ENCODE measurements at regions not wholly inside any gene's neighbourhood (a gene's known extent, or its start where the extent isn't known, plus 50 kb on each side); places are given as distances from the start of the nearest gene placed in this dataset.
A peak's percentile ranks its signal among the peaks of the same experiment; 100 is the strongest.

- peak; percentile 92 for DNase-seq (ENCODE audit: low spot score)
- CTCF ChIA-PET: interaction anchor here (0.6 to 1.8 kb wide), 12 partner anchors 11 to 179 kb away, joined by 3 to 6 read pairs (median 4); no protein-coding TSS in a partner anchor
- peak; percentile 98 for ATAC-seq
- no peaks in the 10 kb centered on the region for H3K27me3 Mint-ChIP-seq (ENCODE audit: low read depth)
- H3K9me3 Mint-ChIP-seq: 0 out of 2 replicates have a peak, but pooled peaks cover 3% of the 10 kb centered on the region
- POLR2A ChIA-PET: interaction anchor here (0.5 to 1.6 kb wide), 2 partner anchors 48 to 142 kb away, joined by 4 read pairs; no protein-coding TSS in a partner anchor
- peak overlapping the region; percentile 95 for H3K27ac Mint-ChIP-seq
- peaks cover 6% of the 10 kb centered on the region for H3K36me3 Mint-ChIP-seq
- peaks cover 42% of the 10 kb centered on the region for H3K4me1 Mint-ChIP-seq
- no peak overlapping the region; the same call in 1 of the 2 replicates for H3K4me3 Mint-ChIP-seq
- TF ChIP-seq ZNF416 (CRISPR knock-in tag; IDR thresholded peaks at IDR 0.05) (no peak), ZNF396 (CRISPR knock-in tag; IDR thresholded peaks at IDR 0.05; ENCODE audit: borderline replicate concordance) (peak; percentile 60; the same call in 1 of the 2 replicates), ZNF281 (CRISPR knock-in tag; IDR thresholded peaks at IDR 0.05) (peak; percentile 100), MXD4 (CRISPR knock-in tag; IDR thresholded peaks at IDR 0.05; ENCODE audit: borderline replicate concordance) (no peak), CREM (CRISPR knock-in tag; IDR thresholded peaks at IDR 0.05) (no peak), NR3C1 (CRISPR knock-in tag; conservative IDR thresholded peaks at IDR 0.05; ENCODE audit: low read depth) (no peak), CBFB (CRISPR knock-in tag; IDR thresholded peaks at IDR 0.05; ENCODE audit: low read depth) (peak; percentile 81; the same call in 1 of the 2 replicates), ZNF219 (CRISPR knock-in tag; IDR thresholded peaks at IDR 0.05; ENCODE audit: borderline replicate concordance) (no peak), HMGA2 (CRISPR knock-in tag; IDR thresholded peaks at IDR 0.05) (no peak), TEAD4 (CRISPR knock-in tag; IDR thresholded peaks at IDR 0.05) (no peak), ATF1 (CRISPR knock-in tag; IDR thresholded peaks at IDR 0.05) (no peak), MLX (CRISPR knock-in tag; IDR thresholded peaks at IDR 0.05) (no peak), TEAD1 (CRISPR knock-in tag; IDR thresholded peaks at IDR 0.05) (peak; percentile 74; the same call in 1 of the 2 replicates), SOX15 (CRISPR knock-in tag; IDR thresholded peaks at IDR 0.05) (no peak), MYBL2 (CRISPR knock-in tag; IDR thresholded peaks at IDR 0.05) (no peak), NFATC4 (CRISPR knock-in tag; IDR thresholded peaks at IDR 0.05) (no peak)
- TF ChIP-seq, protein P1, sequence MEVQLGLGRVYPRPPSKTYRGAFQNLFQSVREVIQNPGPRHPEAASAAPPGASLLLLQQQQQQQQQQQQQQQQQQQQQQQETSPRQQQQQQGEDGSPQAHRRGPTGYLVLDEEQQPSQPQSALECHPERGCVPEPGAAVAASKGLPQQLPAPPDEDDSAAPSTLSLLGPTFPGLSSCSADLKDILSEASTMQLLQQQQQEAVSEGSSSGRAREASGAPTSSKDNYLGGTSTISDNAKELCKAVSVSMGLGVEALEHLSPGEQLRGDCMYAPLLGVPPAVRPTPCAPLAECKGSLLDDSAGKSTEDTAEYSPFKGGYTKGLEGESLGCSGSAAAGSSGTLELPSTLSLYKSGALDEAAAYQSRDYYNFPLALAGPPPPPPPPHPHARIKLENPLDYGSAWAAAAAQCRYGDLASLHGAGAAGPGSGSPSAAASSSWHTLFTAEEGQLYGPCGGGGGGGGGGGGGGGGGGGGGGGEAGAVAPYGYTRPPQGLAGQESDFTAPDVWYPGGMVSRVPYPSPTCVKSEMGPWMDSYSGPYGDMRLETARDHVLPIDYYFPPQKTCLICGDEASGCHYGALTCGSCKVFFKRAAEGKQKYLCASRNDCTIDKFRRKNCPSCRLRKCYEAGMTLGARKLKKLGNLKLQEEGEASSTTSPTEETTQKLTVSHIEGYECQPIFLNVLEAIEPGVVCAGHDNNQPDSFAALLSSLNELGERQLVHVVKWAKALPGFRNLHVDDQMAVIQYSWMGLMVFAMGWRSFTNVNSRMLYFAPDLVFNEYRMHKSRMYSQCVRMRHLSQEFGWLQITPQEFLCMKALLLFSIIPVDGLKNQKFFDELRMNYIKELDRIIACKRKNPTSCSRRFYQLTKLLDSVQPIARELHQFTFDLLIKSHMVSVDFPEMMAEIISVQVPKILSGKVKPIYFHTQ (CRISPR knock-in tag; IDR thresholded peaks at IDR 0.05): no peak
- TF ChIP-seq, protein P2, sequence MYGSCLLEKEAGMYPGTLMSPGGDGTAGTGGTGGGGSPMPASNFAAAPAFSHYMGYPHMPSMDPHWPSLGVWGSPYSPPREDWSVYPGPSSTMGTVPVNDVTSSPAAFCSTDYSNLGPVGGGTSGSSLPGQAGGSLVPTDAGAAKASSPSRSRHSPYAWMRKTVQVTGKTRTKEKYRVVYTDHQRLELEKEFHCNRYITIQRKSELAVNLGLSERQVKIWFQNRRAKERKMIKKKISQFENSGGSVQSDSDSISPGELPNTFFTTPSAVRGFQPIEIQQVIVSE (CRISPR knock-in tag; IDR thresholded peaks at IDR 0.05; ENCODE audit: borderline replicate concordance): no peak
- TF ChIP-seq, protein P3, sequence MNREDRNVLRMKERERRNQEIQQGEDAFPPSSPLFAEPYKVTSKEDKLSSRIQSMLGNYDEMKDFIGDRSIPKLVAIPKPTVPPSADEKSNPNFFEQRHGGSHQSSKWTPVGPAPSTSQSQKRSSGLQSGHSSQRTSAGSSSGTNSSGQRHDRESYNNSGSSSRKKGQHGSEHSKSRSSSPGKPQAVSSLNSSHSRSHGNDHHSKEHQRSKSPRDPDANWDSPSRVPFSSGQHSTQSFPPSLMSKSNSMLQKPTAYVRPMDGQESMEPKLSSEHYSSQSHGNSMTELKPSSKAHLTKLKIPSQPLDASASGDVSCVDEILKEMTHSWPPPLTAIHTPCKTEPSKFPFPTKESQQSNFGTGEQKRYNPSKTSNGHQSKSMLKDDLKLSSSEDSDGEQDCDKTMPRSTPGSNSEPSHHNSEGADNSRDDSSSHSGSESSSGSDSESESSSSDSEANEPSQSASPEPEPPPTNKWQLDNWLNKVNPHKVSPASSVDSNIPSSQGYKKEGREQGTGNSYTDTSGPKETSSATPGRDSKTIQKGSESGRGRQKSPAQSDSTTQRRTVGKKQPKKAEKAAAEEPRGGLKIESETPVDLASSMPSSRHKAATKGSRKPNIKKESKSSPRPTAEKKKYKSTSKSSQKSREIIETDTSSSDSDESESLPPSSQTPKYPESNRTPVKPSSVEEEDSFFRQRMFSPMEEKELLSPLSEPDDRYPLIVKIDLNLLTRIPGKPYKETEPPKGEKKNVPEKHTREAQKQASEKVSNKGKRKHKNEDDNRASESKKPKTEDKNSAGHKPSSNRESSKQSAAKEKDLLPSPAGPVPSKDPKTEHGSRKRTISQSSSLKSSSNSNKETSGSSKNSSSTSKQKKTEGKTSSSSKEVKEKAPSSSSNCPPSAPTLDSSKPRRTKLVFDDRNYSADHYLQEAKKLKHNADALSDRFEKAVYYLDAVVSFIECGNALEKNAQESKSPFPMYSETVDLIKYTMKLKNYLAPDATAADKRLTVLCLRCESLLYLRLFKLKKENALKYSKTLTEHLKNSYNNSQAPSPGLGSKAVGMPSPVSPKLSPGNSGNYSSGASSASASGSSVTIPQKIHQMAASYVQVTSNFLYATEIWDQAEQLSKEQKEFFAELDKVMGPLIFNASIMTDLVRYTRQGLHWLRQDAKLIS (CRISPR knock-in tag; IDR thresholded peaks at IDR 0.05; ENCODE audit: borderline replicate concordance): no peak
- TF ChIP-seq, protein P4, sequence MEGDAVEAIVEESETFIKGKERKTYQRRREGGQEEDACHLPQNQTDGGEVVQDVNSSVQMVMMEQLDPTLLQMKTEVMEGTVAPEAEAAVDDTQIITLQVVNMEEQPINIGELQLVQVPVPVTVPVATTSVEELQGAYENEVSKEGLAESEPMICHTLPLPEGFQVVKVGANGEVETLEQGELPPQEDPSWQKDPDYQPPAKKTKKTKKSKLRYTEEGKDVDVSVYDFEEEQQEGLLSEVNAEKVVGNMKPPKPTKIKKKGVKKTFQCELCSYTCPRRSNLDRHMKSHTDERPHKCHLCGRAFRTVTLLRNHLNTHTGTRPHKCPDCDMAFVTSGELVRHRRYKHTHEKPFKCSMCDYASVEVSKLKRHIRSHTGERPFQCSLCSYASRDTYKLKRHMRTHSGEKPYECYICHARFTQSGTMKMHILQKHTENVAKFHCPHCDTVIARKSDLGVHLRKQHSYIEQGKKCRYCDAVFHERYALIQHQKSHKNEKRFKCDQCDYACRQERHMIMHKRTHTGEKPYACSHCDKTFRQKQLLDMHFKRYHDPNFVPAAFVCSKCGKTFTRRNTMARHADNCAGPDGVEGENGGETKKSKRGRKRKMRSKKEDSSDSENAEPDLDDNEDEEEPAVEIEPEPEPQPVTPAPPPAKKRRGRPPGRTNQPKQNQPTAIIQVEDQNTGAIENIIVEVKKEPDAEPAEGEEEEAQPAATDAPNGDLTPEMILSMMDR (IDR thresholded peaks at IDR 0.05): no peak
- TF ChIP-seq, protein P5, sequence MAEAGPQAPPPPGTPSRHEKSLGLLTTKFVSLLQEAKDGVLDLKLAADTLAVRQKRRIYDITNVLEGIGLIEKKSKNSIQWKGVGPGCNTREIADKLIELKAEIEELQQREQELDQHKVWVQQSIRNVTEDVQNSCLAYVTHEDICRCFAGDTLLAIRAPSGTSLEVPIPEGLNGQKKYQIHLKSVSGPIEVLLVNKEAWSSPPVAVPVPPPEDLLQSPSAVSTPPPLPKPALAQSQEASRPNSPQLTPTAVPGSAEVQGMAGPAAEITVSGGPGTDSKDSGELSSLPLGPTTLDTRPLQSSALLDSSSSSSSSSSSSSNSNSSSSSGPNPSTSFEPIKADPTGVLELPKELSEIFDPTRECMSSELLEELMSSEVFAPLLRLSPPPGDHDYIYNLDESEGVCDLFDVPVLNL (CRISPR knock-in tag; IDR thresholded peaks at IDR 0.05; ENCODE audit: borderline replicate concordance, low read depth): no peak
Observed at GRCh38 chr3:63015614-63016309, 140.5 kb upstream of the CADPS start.
